GM23338 (cell line): ENCODE measurements at regions not wholly inside any gene's neighbourhood (a gene's known extent, or its start where the extent isn't known, plus 50 kb on each side); places are given as distances from the start of the nearest gene placed in this dataset.
A peak's percentile ranks its signal among the peaks of the same experiment; 100 is the strongest.

Source experiments
- ATAC-seq: fragments of 200-7000 bp; cut with Tn5 transposase; 3 replicates; pipeline ENCODE4 v1.9.1; 2020
- DNase-seq: peaks from one replicate; pipeline ENCODE4 v3.0.0-alpha.2; 2015; ENCODE audit warnings: low spot score
- H2AFZ ChIP-seq: fragments of 200-600 bp; sonication (generic); 2 replicates; pipeline ENCODE4 v1.8.0; 2016; ENCODE audit warnings: antibody characterized with exemption, mild to moderate bottlenecking, moderate library complexity
- H3F3A ChIP-seq: fragments of 200-600 bp; sonication (generic); replicated peaks from 2 replicates; pipeline ENCODE4 v1.8.0; 2017; ENCODE audit warnings: antibody characterized with exemption, mixed run types, low read depth
- H3K27ac ChIP-seq: fragments of 200-600 bp; sonication (generic); 2 replicates; pipeline ENCODE4 v1.6.1; 2016; ENCODE audit warnings: low read depth
- H3K27me3 ChIP-seq: fragments of 200-600 bp; sonication (generic); 2 replicates; pipeline ENCODE4 v1.8.0; 2016; ENCODE audit warnings: mild to moderate bottlenecking, mixed run types, moderate library complexity; ENCODE audit not compliant: insufficient read depth
- H3K36me3 ChIP-seq: fragments of 200-600 bp; sonication (generic); 2 replicates; pipeline ENCODE4 v1.8.0; 2016; ENCODE audit warnings: mild to moderate bottlenecking; ENCODE audit not compliant: insufficient read depth
- H3K4me1 ChIP-seq: fragments of 200-600 bp; sonication (generic); 2 replicates; pipeline ENCODE4 v1.8.0; 2016; ENCODE audit warnings: mild to moderate bottlenecking, moderate library complexity; ENCODE audit not compliant: insufficient read depth
- H3K4me2 ChIP-seq: fragments of 200-600 bp; sonication (generic); 2 replicates; pipeline ENCODE4 v1.7.1; 2017; ENCODE audit warnings: mixed run types
- H3K4me3 ChIP-seq: fragments of 200-600 bp; sonication (generic); 2 replicates; pipeline ENCODE4 v1.6.1; 2016; ENCODE audit warnings: mixed run types
- H3K79me2 ChIP-seq: fragments of 200-600 bp; sonication (generic); replicated peaks from 2 replicates; pipeline ENCODE4 v1.8.0; 2017; ENCODE audit warnings: mild to moderate bottlenecking; ENCODE audit not compliant: insufficient read depth
- H3K9me2 ChIP-seq: fragments of 200-600 bp; sonication (generic); 2 replicates; pipeline ENCODE4 v1.8.0; 2017; ENCODE audit not compliant: insufficient read depth
- H4K20me1 ChIP-seq: fragments of 200-600 bp; sonication (generic); replicated peaks from 2 replicates; pipeline ENCODE4 v1.8.0; 2017; ENCODE audit warnings: mild to moderate bottlenecking; ENCODE audit not compliant: insufficient read depth
- H3K27ac Mint-ChIP-seq: 2 replicates; pipeline ENCODE4 v1.8.0; 2020; ENCODE audit warnings: inconsistent platforms, mild to moderate bottlenecking, moderate library complexity, mixed read lengths
- H3K27me3 Mint-ChIP-seq: 3 replicates; pipeline ENCODE4 v1.8.0; 2022; ENCODE audit warnings: low read depth, mild to moderate bottlenecking, moderate library complexity, mixed read lengths, inconsistent platforms; ENCODE audit not compliant: insufficient read depth, poor library complexity
- H3K36me3 Mint-ChIP-seq: 3 replicates; pipeline ENCODE4 v1.8.0; 2021; ENCODE audit warnings: low read depth, mild to moderate bottlenecking, inconsistent platforms, moderate library complexity, mixed read lengths
- H3K4me1 Mint-ChIP-seq: 3 replicates; pipeline ENCODE4 v1.8.0; 2020; ENCODE audit warnings: mild to moderate bottlenecking, inconsistent platforms, mixed read lengths
- H3K4me3 Mint-ChIP-seq: 3 replicates; pipeline ENCODE4 v1.8.0; 2021; ENCODE audit warnings: moderate library complexity, mild to moderate bottlenecking, inconsistent platforms, mixed read lengths
- H3K9me3 Mint-ChIP-seq: 3 replicates; pipeline ENCODE4 v1.8.0; 2020; ENCODE audit warnings: moderate library complexity, mild to moderate bottlenecking, inconsistent platforms, mixed read lengths
- CTCF ChIP-seq, 2 experiments: fragments of 200-600 bp in 1 of 2; sonication (generic) in 1 of 2; conservative IDR thresholded peaks; 2 replicates each; pipeline versions ENCODE4 v1.5.1 to v1.6.1; 2016 to 2017; ENCODE audit warnings: antibody characterized with exemption in 2 of 2, low read depth in 2 of 2, mild to moderate bottlenecking in 2 of 2, moderate library complexity in 1 of 2
- ETS1 ChIP-seq: IDR thresholded peaks from 2 replicates; pipeline ENCODE4 v1.6.1; 2016; ENCODE audit warnings: antibody characterized with exemption
- JUNB ChIP-seq: IDR thresholded peaks from one replicate; pipeline ENCODE4 v1.6.1; 2016; ENCODE audit warnings: antibody characterized with exemption; ENCODE audit not compliant: unreplicated experiment
- NANOG ChIP-seq: IDR thresholded peaks from 2 replicates; pipeline ENCODE4 v1.6.1; 2016; ENCODE audit warnings: antibody characterized with exemption, borderline replicate concordance
- POLR2AphosphoS5 ChIP-seq: IDR thresholded peaks from 2 replicates; pipeline ENCODE4 v1.6.1; 2016; ENCODE audit warnings: antibody characterized with exemption, low read depth
- REST ChIP-seq: IDR thresholded peaks from one replicate; pipeline ENCODE4 v1.6.1; 2018; ENCODE audit warnings: antibody characterized with exemption; ENCODE audit not compliant: unreplicated experiment
- STAT1 ChIP-seq: IDR thresholded peaks from one replicate; pipeline ENCODE4 v1.6.1; 2016; ENCODE audit warnings: antibody characterized with exemption; ENCODE audit not compliant: unreplicated experiment
- ZNF114 ChIP-seq: fragments of 250-450 bp; sonication (Bioruptor Pico); IDR thresholded peaks from 2 replicates; pipeline ENCODE4 v1.5.0; 2020; ENCODE audit warnings: mild to moderate bottlenecking, moderate library complexity
- ZNF331 ChIP-seq: fragments of 250-450 bp; sonication (Bioruptor Pico); IDR thresholded peaks from 2 replicates; pipeline ENCODE4 v1.5.0; 2020; ENCODE audit warnings: low read depth, mild to moderate bottlenecking, moderate library complexity

- no peaks in the 10 kb centered on the region for H3K9me3 Mint-ChIP-seq
- Histone ChIP-seq H3K9me2 (peaks cover 18% of the 10 kb centered on the region), H3K27me3 (no peaks in the 10 kb centered on the region), H3K4me3 (no peak overlapping the region), H3K4me2 (no peak overlapping the region), H2AFZ (peak overlapping the region; percentile 66; the same call in 1 of the 2 replicates), H3K79me2 (no peaks in the 10 kb centered on the region), H4K20me1 (no peaks in the 10 kb centered on the region), H3F3A (no peaks in the 10 kb centered on the region), H3K4me1 (no peaks in the 10 kb centered on the region), H3K27ac (no peak overlapping the region), H3K36me3 (no peaks in the 10 kb centered on the region)
- H3K36me3 Mint-ChIP-seq = peaks cover 17% of the 10 kb centered on the region
- peaks cover 4% of the 10 kb centered on the region for H3K27me3 Mint-ChIP-seq
- H3K4me1 Mint-ChIP-seq = peaks cover 3% of the 10 kb centered on the region; the same call in 1 of the 3 replicates
- no peak; the same call in 2 of the 3 replicates for ATAC-seq
- H3K4me3 Mint-ChIP-seq = no peak overlapping the region
- no peak overlapping the region for H3K27ac Mint-ChIP-seq
- no peak for TF ChIP-seq ZNF114
- TF ChIP-seq STAT1 = no peak
- DNase-seq = no peak
Observed at GRCh38 chr2:7861910-7862702, 819.8 kb upstream of the ID2 start.

GRCh38 chr2:7866104-7866503, 815.8 kb upstream of the ID2 start:
- ATAC-seq = no peak
- H3K4me1 ChIP-seq = peaks cover 16% of the 10 kb centered on the region
- H3K9me3 Mint-ChIP-seq = no peaks in the 10 kb centered on the region; the same call in 2 of the 3 replicates
- 0 out of 2 replicates have a peak, but pooled peaks cover 5% of the 10 kb centered on the region for H3K79me2 ChIP-seq
- H3K36me3 ChIP-seq = no peaks in the 10 kb centered on the region
- peaks cover 9% of the 10 kb centered on the region for H3K27me3 Mint-ChIP-seq
- H2AFZ ChIP-seq = no peak overlapping the region
- no peaks in the 10 kb centered on the region for H3K27me3 ChIP-seq
- no peak overlapping the region for H3K27ac ChIP-seq
- H3K4me1 Mint-ChIP-seq = peaks cover 14% of the 10 kb centered on the region
- no peak overlapping the region for H3K4me3 ChIP-seq
- H3K27ac Mint-ChIP-seq = no peak overlapping the region
- H3K4me3 Mint-ChIP-seq = no peak overlapping the region
- H3K4me2 ChIP-seq = no peak overlapping the region
- peaks cover 1% of the 10 kb centered on the region; the same call in 1 of the 2 replicates for H3F3A ChIP-seq
- H3K36me3 Mint-ChIP-seq = peaks cover 26% of the 10 kb centered on the region
- no peaks in the 10 kb centered on the region for H4K20me1 ChIP-seq
- H3K9me2 ChIP-seq = peaks cover 14% of the 10 kb centered on the region
- no peak for DNase-seq
- no peak for TF ChIP-seq ETS1
- no peak for TF ChIP-seq ZNF331 (CRISPR knock-in tag)
- no peak for TF ChIP-seq STAT1
- TF ChIP-seq JUNB = no peak
- TF ChIP-seq POLR2AphosphoS5 = no peak
- TF ChIP-seq ZNF114 = no peak
- no peak for TF ChIP-seq NANOG
- TF ChIP-seq REST = no peak
- no peak for TF ChIP-seq CTCF (conservative IDR thresholded peaks at IDR 0.05; ENCODE audit: low read depth in 2 of 2)
